GM18511 (cell line): ENCODE measurements at regions not wholly inside any gene's neighbourhood (a gene's known extent, or its start where the extent isn't known, plus 50 kb on each side); places are given as distances from the start of the nearest gene placed in this dataset.
"Not testable (repeated sequence)": the region's sequence is repeated elsewhere in the genome, so short reads cannot be mapped to it uniquely, and the experiment has no call there.

Source experiments
- ATAC-seq: cut with Tn5 transposase; IDR thresholded peaks from one replicate; pipeline ENCODE4 v1.9.1; 2021; ENCODE audit warnings: mild to moderate bottlenecking, moderate library complexity; ENCODE audit not compliant: unreplicated experiment

DNA sequence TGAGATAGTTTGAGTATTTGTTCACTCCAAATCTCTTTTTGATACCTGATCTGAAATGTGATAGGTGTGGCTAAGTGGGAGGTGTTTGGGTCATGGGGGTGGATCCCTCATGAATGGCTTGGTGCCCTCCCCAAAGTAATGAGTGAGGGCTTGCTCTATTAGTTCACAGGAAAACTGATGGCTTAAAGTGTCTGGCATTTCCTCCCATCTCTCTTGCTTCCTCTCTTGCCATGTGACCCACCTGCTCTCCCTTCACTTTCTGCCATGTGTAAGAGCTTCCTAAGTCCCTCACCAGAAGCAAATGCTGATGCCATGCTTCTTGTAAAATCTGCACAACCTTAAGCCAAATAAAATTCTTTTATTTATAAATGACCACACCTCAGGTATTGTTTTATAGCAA lies 61.1 kb downstream of the MAD2L1 start:
- ATAC-seq = no peak

DNA sequence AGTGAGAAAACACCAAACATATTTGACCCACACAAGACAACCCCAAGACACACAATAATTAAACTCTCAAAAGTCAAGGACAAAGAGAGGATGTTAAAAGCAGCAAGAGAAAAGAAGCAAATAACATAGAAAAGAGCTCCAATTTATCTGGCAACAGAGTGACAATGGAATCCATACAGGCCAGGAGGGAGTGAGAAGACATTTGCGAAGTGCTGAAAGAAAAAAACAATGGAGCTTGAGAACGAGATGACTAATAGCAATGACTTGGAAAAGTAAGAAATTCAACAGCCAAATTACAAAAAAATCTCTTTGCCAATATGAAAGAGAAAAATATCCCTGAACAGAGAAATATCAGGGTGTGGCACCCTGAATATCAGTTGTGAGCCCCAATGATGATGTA lies 61.6 kb downstream of the MAD2L1 start:
- no peak for ATAC-seq

DNA sequence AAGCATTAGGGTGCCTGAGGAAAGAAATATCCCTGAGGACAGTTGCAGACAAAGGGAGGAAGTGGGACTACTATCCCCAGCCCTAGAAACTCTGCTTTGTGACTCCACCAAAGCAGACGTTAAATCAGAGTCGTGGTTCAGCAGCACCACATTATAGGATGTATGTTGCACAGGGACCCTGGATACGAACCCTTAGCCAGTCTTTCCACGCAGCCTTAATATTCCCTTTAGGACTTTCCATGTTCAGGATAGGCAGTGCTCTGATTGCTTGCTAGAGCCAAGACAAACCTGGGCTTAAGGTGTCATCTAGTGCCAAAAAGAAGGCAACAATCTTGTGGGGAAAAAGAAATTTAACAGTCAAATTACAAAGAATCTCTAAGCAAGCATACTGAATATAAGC lies 62.6 kb downstream of the MAD2L1 start:
- ATAC-seq = no peak

DNA sequence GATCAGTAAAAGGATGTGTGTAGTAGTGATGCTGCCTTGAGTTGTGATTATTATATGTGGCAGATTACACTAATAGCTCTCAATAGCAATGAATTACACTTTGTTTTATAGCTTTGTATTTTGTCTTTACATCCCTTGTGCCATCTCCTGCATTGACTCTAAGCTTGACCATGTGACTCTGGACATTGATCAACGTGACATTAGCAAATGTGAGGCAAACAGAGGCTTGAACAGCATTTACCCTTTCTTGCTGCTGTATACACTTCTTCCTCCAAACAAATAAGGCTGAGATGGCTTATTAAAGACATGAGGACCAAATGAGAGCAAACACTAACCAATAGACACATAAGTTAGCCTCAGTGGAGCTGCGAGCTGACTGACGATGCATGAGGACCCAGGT lies 63.5 kb downstream of the MAD2L1 start:
- ATAC-seq = no peak

DNA sequence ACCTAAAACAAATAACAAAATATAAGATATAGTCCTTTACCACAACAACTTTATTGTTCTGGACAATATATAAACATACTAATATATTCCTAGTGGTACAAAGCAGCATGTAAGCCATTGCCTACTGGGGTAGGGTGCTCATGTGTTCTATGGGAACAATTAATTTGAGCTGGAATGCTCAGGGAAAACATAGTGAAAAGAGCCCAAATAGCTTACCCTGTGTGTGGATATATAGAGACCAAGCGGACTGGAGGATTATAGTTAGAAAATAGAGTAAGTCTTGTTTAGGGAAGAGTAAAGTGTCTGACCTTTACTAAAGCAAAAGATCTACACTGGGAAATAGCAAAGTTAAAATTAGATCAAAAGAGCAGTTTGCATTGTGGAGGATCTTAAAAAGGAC lies 64.8 kb downstream of the MAD2L1 start:
- no peak for ATAC-seq

DNA sequence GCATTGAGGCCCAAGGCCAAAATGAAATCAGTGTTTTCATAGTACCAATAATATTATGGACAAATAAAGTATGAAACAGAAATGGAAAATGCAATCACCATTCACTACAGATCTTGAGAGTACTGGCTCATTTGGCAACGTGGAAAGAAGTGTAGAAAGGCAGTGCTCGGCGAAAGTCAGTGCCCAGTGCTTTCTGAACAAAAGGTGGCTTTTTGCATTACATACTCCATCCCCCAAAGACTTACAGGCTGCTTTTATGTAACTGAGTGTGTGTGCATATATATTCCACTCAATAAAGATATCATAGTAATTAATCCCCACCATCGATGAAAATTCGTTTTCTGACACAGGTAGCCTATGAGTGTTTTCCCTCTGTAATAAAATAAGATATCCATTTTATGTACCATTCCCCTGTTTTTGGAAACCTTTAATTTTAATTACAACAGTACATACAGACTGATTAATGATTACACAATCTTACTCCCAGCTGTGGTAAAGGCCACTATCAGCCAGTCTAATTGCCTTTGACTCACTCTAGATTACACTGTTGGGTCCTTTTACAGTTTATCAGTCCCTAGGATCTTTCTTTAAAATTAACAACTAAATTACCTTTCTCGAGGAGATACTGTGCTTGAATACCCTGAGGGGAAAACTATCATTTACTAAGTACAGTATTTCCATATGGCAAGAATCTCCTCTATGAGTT lies 65.9 kb downstream of the MAD2L1 start:
- ATAC-seq = no peak

- ATAC-seq = not testable (repeated sequence)
These were observed 70.6 kb downstream of the MAD2L1 start for GRCh38 chr4:119996024-119996423.

DNA sequence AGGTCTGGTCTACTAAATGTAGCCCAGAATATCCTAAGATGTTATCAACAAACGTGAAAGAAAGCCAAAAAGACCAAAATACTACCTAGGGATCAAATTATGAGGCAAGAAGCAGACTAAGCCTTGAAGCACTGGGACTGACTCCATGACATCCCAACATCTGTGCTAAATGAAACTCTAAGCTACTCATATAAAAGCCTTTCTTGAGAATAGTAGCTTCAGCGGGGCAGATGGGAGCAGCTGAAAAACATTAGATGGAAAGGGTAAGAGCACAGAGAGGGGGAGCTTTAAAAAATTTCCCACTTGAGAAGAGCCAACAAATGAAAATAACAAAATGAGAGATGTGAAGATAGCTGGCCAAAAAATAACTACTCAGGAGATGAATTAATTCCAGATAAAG lies 81.7 kb downstream of the MAD2L1 start:
- no peak for ATAC-seq

- ATAC-seq = no peak
These were observed 83.9 kb downstream of the MAD2L1 start for GRCh38 chr4:119982756-119983155.

DNA sequence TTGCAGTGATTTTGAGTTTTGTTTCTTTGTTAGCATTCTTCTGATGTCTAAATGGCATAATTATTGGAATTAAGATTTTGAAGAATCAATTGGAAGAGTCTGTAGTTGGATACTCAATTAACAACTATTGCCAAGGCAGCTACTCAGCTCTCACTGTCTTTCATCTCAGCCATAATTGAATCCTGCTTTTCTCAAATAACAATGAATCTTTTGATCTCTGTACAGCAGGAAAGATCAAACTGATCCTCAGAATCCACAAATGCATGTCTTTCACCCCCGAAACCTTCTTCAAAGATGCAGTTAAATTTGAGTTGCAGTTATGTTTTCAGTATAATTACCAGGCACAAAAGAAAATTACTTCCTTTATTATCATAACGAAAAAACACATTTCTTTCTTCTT lies 86.2 kb downstream of the MAD2L1 start:
- no peak for ATAC-seq

GRCh38 chr4:119977076-119977940 lies 89.3 kb downstream of the MAD2L1 start:
- no peak for ATAC-seq

GRCh38 chr4:119971431-119972084 lies 95.1 kb downstream of the MAD2L1 start:
- no peak for ATAC-seq

GRCh38 chr4:119962631-119963030 lies 104.0 kb downstream of the MAD2L1 start:
- ATAC-seq = no peak

- no peak for ATAC-seq
These were observed 107.7 kb downstream of the MAD2L1 start for GRCh38 chr4:119958983-119959382.

DNA sequence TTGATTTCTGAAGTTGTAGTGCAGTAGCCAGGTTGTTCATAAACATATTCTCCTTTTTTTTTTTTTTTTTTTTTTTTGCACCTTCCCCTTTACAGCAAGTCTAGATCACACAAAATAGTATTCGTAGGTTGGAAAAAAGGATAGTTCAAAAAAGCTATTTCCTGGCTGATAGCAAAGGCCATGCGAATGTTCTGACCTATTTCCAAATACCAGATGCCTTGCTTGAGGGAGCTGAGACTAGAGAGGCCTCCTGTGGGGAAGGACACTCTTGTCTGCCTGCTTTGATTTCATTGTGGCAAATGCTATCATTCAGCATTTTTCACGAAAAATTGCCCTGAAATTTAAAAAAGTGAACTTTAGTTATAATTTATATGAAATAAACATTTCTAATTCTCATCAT lies 111.4 kb downstream of the MAD2L1 start:
- no peak for ATAC-seq

- not testable (repeated sequence) for ATAC-seq
These were observed 112.2 kb downstream of the MAD2L1 start for GRCh38 chr4:119954487-119954886.

DNA sequence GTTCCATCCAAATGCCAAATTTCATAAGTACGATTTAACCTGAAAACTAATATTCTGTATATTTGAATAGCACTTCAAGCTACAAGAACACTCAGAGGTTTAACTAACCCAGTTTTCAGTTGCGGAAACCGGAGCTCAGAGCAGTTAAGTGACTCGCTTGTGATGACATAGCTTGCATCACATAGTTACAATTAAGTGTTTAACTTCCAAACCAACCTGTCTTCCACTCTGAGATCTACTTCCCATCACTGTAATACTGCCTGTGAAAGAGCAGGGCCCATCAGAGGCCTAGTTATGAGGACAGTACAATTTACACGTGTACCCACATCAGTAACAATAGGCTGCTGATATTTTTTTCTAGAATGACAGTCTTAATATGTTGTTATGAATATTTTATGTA lies 120.3 kb downstream of the MAD2L1 start:
- ATAC-seq = no peak

DNA sequence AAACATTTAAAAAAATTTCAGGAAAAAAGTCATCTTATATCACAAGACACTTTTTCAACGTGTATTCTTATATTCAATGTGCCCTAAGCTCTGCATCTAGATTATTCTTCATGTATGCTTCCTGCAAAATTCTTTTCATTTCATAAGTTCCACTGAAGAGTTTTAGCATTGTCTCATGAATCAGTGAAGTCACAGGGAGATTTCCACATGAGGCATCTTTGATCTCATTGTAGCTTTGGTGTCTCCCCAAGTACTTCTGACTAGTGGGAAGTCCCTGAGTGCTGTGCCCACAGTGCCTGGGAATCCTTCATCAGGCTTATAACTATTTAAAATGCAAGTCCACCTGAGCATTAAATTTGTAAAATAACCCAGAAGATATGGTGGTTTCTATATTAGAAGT lies 123.8 kb downstream of the MAD2L1 start:
- no peak for ATAC-seq

DNA sequence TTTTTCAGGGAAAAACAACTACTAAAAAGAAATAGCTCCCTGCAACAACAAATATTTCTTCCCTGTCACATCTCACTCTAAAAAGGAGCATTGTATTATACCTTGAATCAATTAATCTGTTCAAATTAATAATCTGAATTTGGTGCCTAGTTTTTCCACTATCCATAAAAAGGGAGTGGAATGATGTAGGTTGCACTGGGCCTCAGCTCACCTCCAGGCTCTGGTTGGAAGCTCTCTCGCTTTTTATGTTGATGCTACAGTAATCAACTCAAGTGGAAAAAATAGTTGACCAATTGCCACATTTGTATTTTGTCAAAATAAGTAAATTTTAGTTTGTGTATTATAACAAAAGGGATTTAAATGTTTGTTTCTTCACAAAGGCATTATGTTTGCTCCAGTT lies 126.1 kb downstream of the MAD2L1 start:
- ATAC-seq = no peak

DNA sequence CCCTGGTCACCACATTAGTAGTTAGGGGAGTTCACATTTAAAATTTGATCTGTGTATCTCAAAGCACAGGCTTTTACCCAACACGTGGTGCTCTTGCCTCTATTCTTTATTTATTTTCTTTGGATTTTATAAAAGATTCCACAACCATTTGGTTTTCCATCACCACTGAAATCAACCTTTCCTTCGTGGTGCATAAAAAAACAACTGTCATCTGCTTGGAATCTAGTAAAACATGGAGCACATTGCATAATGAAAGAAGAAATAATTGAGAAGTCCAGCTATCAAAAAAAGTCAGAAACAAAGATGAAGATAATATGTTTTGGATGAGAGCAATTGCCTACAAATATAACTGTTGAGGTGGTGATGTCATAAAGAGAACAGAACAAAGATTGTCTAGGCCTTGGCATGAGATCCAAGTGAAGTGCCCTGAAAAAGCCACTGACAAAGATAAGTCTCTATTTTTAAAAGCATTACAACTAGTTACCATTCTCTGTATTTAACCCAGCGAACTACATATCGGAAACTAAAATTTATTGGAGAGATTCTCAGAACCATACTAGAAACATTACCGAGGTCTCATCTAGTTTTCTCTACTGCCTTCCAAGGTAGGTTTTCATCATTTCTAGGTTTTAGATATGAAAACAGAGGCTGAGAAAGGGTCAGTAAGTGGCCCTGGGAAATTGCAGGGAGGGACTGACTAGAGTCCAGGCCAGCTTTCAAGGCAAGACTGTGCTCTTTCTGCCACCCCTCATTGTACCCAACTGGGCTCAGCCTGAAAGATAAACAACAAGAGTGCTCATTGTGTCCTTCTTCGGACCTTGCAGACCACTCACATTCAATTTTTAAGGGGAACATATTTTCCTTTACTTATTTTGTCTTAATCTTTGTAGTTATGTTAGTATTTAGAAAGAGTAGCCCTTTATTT lies 127.3 kb downstream of the MAD2L1 start:
- ATAC-seq = no peak

DNA sequence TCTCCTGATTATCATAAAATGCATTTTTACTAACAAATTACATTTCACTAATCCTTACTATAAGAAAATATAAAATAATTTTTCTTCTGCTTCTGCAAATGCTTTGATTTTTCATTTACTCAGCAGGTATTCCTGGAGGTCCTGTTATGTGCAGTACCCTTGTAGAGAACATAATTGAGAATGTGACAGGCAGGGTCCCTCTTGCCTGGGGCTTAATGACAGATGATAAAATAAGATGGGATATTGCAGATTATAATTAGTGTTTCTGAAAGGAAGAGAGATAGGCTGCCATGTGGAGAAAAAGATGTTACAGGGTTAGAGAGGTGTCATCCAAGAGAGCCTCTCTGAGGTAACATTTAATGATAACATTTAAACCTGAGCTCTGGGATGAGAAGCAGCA lies 128.9 kb downstream of the MAD2L1 start:
- ATAC-seq = no peak
